Activated naive CD4-positive, alpha-beta T cell treated with anti-CD3 and anti-CD28 coated beads, Interleukin-2, amount 50 U/mL, for 72 hours (primary cell): ENCODE measurements at regions not wholly inside any gene's neighbourhood (a gene's known extent, or its start where the extent isn't known, plus 50 kb on each side); places are given as distances from the start of the nearest gene placed in this dataset.

Experiments used
- ATAC-seq, 2 donors: fragments of 150-1000 bp; cut with Tn5 transposase; 2 replicates each; pipeline ENCODE4 v1.10.0; 2021; ENCODE audit warnings: mild to moderate bottlenecking in 2 of 2, moderate library complexity in 2 of 2
- DNase-seq, 2 donors: peaks; one replicate each; pipeline ENCODE4 v3.0.0; 2021 to 2022; ENCODE audit warnings: low spot score in 2 of 2
- H3K27ac Mint-ChIP-seq, 2 donors: one replicate each; pipeline ENCODE4 v1.8.0; 2022; ENCODE audit warnings: mild to moderate bottlenecking in 2 of 2, mixed read lengths in 2 of 2
- H3K36me3 Mint-ChIP-seq, 2 donors: one replicate each; pipeline ENCODE4 v1.8.0; 2022; ENCODE audit warnings: mixed read lengths in 2 of 2
- H3K9me3 Mint-ChIP-seq, 2 donors: one replicate each; pipeline ENCODE4 v1.8.0; 2022; ENCODE audit warnings: mixed read lengths in 2 of 2

GRCh38 chrX:7202206-7202605, 54.3 kb upstream of the PUDP start:
- H3K27ac Mint-ChIP-seq = no peak overlapping the region
- ATAC-seq (no peak), DNase-seq (no peak)
- H3K36me3 Mint-ChIP-seq = no peaks in the 10 kb centered on the region
- H3K9me3 Mint-ChIP-seq = no peaks in the 10 kb centered on the region

DNA sequence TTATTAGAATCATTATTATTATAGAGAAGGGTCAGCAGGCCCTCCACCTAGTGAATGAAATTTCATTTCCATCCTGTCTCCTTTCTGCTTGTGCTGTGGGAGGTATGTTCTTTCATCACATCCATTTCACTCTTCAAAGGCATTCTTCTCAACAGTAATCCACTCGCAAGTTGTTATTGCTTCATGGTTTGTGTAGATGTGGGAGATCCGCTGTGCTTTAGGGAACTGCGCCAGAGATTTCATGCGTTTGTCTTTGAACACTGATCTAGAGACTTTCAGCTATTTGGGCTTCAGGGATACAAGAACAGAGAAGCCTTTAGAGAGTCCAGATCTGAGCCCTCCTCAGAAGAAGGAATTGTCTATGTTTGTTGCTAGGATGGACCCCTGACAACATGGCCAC, 53.5 kb upstream of the PUDP start:
- DNase-seq (no peak), ATAC-seq (no peak)
- no peaks in the 10 kb centered on the region for H3K36me3 Mint-ChIP-seq
- H3K9me3 Mint-ChIP-seq = no peaks in the 10 kb centered on the region
- H3K27ac Mint-ChIP-seq = no peak overlapping the region

- no peaks in the 10 kb centered on the region for H3K36me3 Mint-ChIP-seq
- no peaks in the 10 kb centered on the region for H3K9me3 Mint-ChIP-seq
- DNase-seq (no peak), ATAC-seq (no peak)
- H3K27ac Mint-ChIP-seq = no peak overlapping the region
Observed at GRCh38 chrX:7198499-7198898, 50.5 kb upstream of the PUDP start.
